ENCODE measurements at regions not wholly inside any gene's neighbourhood (a gene's known extent, or its start where the extent isn't known, plus 50 kb on each side); places are given as distances from the start of the nearest gene placed in this dataset.
A peak's percentile ranks its signal among the peaks of the same experiment; 100 is the strongest.
"Not testable (repeated sequence)": the region's sequence is repeated elsewhere in the genome, so short reads cannot be mapped to it uniquely, and the experiment has no call there.

DNA sequence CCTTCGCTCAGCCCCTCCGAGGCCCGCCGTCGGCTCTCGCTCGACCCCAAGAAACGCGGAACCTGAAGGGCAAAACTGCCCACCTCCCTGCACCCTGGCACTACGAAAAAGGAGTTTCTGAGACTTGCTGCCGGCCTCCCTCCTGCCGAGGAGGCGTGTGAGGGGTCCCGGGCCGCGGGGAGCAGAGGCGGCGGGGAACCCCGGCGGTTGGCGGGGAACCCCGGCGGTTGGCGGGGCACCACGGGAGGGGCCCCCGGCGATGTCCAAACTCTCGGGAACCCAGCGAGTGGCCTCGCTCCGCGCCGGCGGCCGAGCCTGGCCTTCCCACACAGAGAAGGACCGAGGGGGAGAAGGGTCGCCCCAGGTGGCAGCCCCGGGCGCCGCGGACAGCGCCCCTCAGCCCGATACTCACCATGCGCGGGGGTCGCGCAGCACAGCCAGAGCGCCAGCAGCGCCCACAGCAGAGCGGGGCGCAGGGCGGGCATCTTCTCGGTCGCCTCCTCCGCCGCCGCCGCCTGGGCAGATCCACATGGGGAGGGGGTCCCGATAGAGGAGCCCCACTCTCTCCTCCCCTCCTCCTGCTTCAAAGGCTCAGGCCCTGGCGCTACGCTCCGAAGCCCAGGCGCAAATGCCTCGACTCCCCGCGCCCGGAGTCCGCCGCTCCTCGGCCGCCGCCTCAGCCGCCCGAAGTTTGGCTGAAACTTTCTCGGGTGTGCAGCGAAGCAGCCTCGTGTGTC is 69.4 kb upstream of the NUDT4B start:
- WGBS, 3 donors: 0 to 1% (median 0%) methylated on average over 10 to 30 of the region's 77 CpGs
- peak in 2 of 4 donors; percentile 40 to 71 for ATAC-seq
- intact Hi-C loops (cut with DNase I): not testable (repeated sequence)

DNA sequence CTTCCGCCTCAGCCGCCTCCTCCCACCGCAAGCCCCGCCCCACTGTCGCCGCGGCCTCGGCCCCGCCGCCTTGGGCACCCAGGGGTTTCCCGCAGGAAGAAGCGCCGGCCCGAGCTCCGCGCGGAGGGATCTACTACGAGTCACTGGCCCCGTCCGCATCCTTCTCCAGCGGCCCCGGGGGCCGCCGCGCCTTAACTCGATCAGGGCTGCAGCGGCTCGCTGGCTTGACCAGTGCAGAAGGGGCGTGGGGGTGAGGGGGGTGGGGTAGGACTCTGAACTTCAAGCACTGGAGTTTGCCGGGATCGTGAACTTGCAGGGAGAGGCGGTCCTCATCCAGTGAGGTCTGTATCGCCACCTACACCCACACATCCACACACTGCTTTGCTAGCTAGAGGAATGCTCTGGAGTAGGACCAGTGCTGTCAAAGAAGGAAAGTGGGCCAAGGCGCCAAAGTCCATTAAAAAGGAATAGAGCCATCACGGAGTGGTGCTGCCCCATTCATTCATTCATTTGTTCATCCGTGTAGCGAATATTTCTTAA is 68.7 kb upstream of the NUDT4B start:
- H3K27ac ChIP-seq; H3K4me3 ChIP-seq; DNase-seq; H3K4me1 ChIP-seq; H3K27me3 ChIP-seq (ENCODE audit: insufficient read depth in 3 of 3, low read length in 2 of 3); H3K36me3 ChIP-seq (ENCODE audit: insufficient read depth in 1 of 2, low read depth in 1 of 2); intact Hi-C loops (cut with DNase I); H3K9me3 ChIP-seq: not testable (repeated sequence)
- peak; percentile 74 to 91 (median 82) for ATAC-seq
- no CpG with 5 or more reads among the region's 37 CpGs for WGBS, 3 donors

More for the DNA sequence above, 69.4 kb upstream of the NUDT4B start:
- H3K4me1 ChIP-seq; H3K4me3 ChIP-seq; H3K27me3 ChIP-seq (ENCODE audit: insufficient read depth in 3 of 3, low read length in 2 of 3); H3K27ac ChIP-seq; H3K9me3 ChIP-seq; H3K36me3 ChIP-seq (ENCODE audit: insufficient read depth in 1 of 2, low read depth in 1 of 2): not testable (repeated sequence)
- DNase-seq: peak in 1 of 2 donors; percentile 64

DNA sequence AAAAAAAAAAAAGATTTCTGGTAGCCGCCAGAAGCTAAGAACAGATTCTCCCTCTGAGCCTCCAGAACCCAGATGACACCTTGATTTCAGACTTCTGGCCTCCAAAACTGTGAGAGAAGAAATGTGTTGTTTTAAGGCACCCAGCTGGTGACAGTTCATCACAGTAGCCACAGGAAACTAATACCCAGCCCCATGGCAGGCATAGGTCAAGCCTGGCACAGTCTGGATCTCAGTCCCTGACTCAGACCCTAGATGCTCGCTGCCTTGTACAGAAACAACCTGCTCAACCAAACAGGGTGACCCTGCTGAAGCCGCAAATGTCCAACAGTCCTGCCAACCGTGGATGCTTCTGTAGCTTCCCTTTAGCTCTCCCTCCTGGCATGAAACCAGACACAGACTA is 61.8 kb upstream of the NUDT4B start:
- H3K36me3 ChIP-seq (ENCODE audit: insufficient read depth in 1 of 2, low read depth in 1 of 2); intact Hi-C loops (cut with DNase I); H3K4me3 ChIP-seq; ATAC-seq; H3K27me3 ChIP-seq (ENCODE audit: insufficient read depth in 3 of 3, low read length in 2 of 3); DNase-seq; H3K9me3 ChIP-seq; H3K4me1 ChIP-seq; H3K27ac ChIP-seq: not testable (repeated sequence)
- 83 to 100% methylated on average over 1 to 2 of the region's 4 CpGs; no CpG with 5 or more reads in 1 of the 3 donors for WGBS, 3 donors

DNA sequence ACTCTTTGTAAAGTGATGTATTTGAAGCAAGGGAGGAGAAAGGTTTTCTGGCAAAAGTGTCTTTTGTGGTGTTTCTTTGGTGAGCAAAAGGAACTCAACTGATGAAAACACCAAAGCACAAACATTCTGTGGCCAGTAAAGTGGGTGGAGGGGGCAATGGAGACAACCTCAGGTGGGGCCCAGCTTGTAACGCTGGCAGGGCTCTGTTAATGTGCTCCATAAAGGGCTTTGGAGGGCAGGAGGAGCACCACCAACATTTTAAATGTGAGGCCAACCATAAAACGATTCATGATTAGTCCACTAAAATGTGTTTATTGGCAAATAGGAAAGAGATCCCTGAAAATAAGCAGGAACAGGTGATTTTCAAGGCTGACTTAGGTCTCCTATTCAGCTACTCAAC is 61.2 kb upstream of the NUDT4B start:
- H3K27ac ChIP-seq; intact Hi-C loops (cut with DNase I); H3K36me3 ChIP-seq (ENCODE audit: insufficient read depth in 1 of 2, low read depth in 1 of 2); H3K9me3 ChIP-seq; H3K27me3 ChIP-seq (ENCODE audit: insufficient read depth in 3 of 3, low read length in 2 of 3); H3K4me1 ChIP-seq; DNase-seq; H3K4me3 ChIP-seq; ATAC-seq: not testable (repeated sequence)
- no CpG with 5 or more reads among the region's 2 CpGs for WGBS, 3 donors

Data from psoas muscle (tissue), 7 donors.